ENCODE measurements at regions not wholly inside any gene's neighbourhood (a gene's known extent, or its start where the extent isn't known, plus 50 kb on each side); places are given as distances from the start of the nearest gene placed in this dataset.
A peak's percentile ranks its signal among the peaks of the same experiment; 100 is the strongest.
"Not testable (repeated sequence)": the region's sequence is repeated elsewhere in the genome, so short reads cannot be mapped to it uniquely, and the experiment has no call there.

DNA sequence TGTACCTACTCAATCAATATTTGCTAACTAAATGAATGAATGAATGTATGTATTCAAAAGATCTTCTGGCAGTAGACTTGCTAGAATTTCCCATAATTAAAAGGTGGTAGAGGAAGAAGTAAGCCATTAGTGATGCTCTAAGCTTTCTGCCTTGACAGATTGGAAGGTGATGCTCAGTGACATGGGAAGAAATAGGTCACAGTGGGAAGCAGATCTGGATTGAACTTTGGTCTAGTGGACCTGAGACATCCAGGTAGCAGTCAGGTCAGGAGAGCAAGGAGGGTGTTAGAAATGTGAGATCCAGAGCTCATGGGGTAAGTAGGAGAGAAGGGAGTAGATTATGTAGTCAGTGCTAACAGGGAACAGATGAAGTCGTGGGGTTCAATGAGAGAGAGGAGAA, 106.4 kb downstream of the SNX5 start:
- intact Hi-C loops (cut with DNase I; ENCODE audit: low total_unique reads), result no loop called here
- TF ChIP-seq, protein P1, sequence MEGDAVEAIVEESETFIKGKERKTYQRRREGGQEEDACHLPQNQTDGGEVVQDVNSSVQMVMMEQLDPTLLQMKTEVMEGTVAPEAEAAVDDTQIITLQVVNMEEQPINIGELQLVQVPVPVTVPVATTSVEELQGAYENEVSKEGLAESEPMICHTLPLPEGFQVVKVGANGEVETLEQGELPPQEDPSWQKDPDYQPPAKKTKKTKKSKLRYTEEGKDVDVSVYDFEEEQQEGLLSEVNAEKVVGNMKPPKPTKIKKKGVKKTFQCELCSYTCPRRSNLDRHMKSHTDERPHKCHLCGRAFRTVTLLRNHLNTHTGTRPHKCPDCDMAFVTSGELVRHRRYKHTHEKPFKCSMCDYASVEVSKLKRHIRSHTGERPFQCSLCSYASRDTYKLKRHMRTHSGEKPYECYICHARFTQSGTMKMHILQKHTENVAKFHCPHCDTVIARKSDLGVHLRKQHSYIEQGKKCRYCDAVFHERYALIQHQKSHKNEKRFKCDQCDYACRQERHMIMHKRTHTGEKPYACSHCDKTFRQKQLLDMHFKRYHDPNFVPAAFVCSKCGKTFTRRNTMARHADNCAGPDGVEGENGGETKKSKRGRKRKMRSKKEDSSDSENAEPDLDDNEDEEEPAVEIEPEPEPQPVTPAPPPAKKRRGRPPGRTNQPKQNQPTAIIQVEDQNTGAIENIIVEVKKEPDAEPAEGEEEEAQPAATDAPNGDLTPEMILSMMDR (IDR thresholded peaks at IDR 0.05), result no peak
- no peak for TF ChIP-seq POLR2A (IDR thresholded peaks at IDR 0.05)
- 79 to 82% methylated on average over 1 of the region's 1 CpG for WGBS, 2 donors
- no peak for DNase-seq (ENCODE audit: low spot score in 2 of 2)
- H3K4me3 ChIP-seq (ENCODE audit: low read depth, poor library complexity, severe bottlenecking), result no peak overlapping the region

DNA sequence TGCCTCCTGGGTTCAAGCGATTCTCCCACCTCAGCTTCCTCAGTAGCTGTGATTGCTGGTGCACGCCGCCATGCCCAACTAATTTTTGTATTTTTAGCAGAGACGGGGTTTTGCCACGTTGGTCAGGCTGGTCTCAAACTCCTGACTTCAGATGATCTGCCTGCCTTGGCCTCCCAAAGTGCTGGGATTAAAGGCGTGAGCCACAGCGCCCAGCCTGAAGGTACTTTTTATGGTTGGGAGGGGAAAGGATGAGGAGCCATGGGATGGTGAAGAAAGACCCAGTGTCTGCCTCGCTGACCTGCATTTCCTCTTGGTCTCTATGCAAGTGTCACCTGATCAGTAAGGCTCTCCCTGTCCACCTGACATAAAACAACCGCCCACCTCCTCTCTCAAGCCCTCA, 107.0 kb downstream of the SNX5 start:
- WGBS, 2 donors, result 94 to 97% methylated on average over 9 of the region's 9 CpGs
- DNase-seq (ENCODE audit: low spot score in 2 of 2); H3K4me3 ChIP-seq (ENCODE audit: low read depth, poor library complexity, severe bottlenecking); intact Hi-C loops (cut with DNase I; ENCODE audit: low total_unique reads): not testable (repeated sequence)

DNA sequence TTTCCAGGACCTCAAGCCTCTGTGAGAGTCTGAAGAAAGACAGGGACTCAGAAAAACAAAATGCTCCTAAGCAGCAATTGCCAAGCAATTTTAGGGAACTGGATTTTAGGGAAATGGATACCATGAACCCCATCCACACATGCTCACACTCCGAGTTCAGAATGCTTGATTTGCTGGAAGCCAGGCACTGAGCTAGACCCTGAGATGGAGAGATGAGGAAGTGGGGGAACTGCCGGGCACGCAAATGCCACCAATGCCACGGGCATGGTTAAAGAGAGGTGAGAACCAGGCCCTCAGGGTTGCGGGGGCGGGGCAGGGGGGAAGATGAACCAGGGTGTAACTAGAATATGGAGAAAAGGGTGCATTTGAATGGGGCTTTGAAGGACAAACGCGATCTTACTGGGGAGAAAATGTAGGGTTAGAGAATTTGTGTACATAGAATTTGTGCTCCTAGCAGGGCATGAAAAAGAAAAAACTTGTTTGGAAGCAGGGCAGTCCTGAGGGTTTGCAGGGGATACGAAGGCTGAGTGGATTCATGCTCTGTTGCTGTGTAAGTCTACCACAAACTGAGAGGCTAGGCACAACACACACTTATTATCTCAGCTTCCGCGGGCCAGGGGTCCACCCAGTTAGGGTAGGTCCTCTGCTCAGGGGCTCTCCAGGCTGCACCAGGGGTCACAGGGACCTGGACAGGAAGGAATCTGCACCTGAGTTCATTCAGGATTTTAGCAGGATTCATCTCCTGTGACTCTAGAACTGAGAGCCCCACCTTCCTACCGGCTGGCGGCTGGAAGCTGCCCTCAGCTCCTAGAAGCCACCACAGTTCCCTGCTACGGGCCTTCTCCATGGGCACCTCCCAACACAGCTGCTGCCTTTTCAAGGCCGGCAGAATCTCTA, 108.0 kb downstream of the SNX5 start:
- no peak overlapping the region for H3K4me3 ChIP-seq (ENCODE audit: low read depth, poor library complexity, severe bottlenecking)
- WGBS, 2 donors, result 85 to 92% methylated on average over 15 of the region's 15 CpGs
- TF ChIP-seq, protein P1 (IDR thresholded peaks at IDR 0.05), result no peak
- no peak for TF ChIP-seq POLR2A (IDR thresholded peaks at IDR 0.05)
- intact Hi-C loops (cut with DNase I; ENCODE audit: low total_unique reads), result no loop called here
- DNase-seq (ENCODE audit: low spot score in 2 of 2), result no peak

DNA sequence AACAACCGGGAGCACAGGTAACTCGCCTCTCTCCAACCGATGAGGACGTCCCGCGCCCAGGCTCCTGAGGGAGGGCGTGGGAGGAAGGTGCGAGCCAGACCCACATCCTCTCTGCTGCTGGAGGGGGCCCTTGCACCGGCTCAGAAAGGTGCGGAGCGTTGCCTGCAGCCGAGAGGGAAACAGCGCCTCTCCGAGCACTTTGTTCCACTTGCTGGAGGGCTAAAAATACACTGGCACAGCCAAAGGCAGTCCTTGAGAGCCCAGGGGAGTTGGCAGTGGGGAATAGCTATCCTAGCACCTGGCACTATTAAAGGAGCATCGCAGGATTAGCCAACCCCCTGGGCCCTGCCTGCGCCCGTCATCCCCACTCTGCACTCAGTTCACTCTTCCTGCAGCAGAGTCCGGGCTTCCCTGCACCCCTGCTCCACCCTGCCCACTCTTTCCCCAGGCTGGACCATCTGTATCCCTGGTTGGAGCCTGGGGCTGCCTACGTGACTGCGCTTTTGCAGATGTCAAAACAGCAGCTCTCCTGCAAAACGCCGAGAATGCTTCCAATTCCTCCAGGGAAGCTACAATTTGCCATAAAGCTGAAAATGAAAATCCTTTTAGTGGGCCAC, 108.9 kb downstream of the SNX5 start:
- H3K4me3 ChIP-seq (ENCODE audit: low read depth, poor library complexity, severe bottlenecking), result no peak overlapping the region
- WGBS, 2 donors, result 27 to 40% methylated on average over 14 to 20 of the region's 22 CpGs
- TF ChIP-seq, protein P1 (IDR thresholded peaks at IDR 0.05), result no peak
- no peak for TF ChIP-seq POLR2A (IDR thresholded peaks at IDR 0.05)
- no peak for DNase-seq (ENCODE audit: low spot score in 2 of 2)
- intact Hi-C loops (cut with DNase I; ENCODE audit: low total_unique reads), result no loop called here

DNA sequence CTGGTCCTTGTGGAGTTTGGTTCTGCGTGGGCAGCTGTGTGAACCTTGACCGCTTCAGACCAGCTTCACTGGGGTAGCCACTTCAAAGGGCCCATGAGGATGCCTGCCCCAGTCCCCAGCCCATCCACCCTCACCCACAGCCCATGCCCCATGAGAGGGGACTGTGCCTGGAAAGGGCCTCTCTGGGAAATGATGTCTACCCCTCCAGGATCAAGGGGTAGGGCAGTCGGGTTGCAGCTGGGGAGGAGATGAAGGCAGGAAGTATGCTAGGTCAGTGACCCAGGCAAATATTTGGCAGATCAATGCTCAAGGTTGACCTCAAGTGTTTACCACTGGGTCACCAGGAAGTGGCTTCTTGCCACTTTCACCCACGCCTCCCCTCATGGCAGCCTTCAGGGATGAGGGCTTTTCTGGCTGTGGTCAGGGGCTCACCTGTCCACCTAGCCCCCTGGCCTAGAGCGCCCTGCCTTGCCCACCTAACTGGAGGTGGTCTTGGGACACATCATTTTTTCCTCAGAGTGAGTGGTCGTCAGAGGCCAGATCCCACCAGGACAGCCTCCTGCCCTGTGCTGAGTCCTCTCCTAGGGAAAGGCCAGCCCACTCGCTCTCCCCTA, 109.5 kb downstream of the SNX5 start:
- TF ChIP-seq, protein P1 (IDR thresholded peaks at IDR 0.05), result peak in 1 of 3 donors; percentile 97
- TF ChIP-seq POLR2A (IDR thresholded peaks at IDR 0.05), result no peak
- H3K4me3 ChIP-seq (ENCODE audit: low read depth, poor library complexity, severe bottlenecking), result no peak overlapping the region
- 79 to 89% methylated on average over 4 to 6 of the region's 7 CpGs for WGBS, 2 donors
- no peak for DNase-seq (ENCODE audit: low spot score in 2 of 2)
- intact Hi-C loops (cut with DNase I; ENCODE audit: low total_unique reads), result no loop called here

DNA sequence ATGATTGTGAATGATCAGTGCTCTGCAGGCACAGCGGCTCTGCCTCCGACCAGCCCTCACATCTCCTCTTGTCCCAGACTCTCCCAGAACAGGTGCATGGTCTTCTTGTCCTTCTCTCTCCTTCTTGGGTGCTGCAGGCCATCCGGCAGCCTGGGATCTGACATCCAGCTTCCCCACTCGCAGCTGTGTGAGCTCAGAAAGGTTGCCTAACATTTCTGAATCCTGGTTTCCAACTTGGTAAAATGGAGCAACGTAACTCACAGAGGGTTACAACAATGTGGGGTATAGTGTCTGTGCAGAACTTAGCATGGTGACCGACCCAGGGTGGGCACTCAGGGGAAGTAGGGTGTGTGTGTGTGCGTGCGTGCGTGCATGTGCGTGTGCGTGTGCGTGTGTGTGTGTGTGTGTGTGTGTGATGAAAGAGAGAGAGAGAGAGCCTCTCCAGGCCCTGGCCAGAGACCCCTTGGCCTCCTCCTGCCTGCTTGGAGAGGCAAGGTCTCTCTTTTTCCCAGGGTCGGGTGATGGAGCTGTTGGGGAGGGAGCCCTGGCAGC, 110.1 kb downstream of the SNX5 start:
- WGBS, 2 donors, result 75 to 88% methylated on average over 13 of the region's 13 CpGs
- no peak for DNase-seq (ENCODE audit: low spot score in 2 of 2)
- intact Hi-C loops (cut with DNase I; ENCODE audit: low total_unique reads), result no loop called here
- H3K4me3 ChIP-seq (ENCODE audit: low read depth, poor library complexity, severe bottlenecking), result no peak overlapping the region
- no peak for TF ChIP-seq POLR2A (IDR thresholded peaks at IDR 0.05)
- TF ChIP-seq, protein P1 (IDR thresholded peaks at IDR 0.05), result no peak

Data from lower leg skin (tissue), 4 donors.